ENCODE measurements at regions not wholly inside any gene's neighbourhood (a gene's known extent, or its start where the extent isn't known, plus 50 kb on each side); places are given as distances from the start of the nearest gene placed in this dataset.

- Histone ChIP-seq H3K27ac (ENCODE audit: low read length) (no peak overlapping the region), H3K4me3 (ENCODE audit: low read length) (no peak overlapping the region), H3K36me3 (ENCODE audit: insufficient read depth, low read length) (no peaks in the 10 kb centered on the region), H3K9me3 (ENCODE audit: low read length) (no peaks in the 10 kb centered on the region), H4K20me1 (ENCODE audit: insufficient read depth) (no peaks in the 10 kb centered on the region), H3K9me2 (ENCODE audit: insufficient read depth, low read length) (no peaks in the 10 kb centered on the region), H3K79me2 (replicated peaks; ENCODE audit: insufficient read depth, low read length) (no peaks in the 10 kb centered on the region), H2AFZ (ENCODE audit: low read depth, low read length) (no peak overlapping the region), H3K4me2 (ENCODE audit: low read length) (no peak overlapping the region), H3F3A (ENCODE audit: insufficient read depth, low read length, poor library complexity, severe bottlenecking) (no peaks in the 10 kb centered on the region), H3K27me3 (ENCODE audit: insufficient read depth, low read depth, low read length) (no peaks in the 10 kb centered on the region), H3K9ac (ENCODE audit: low read length) (no peak overlapping the region)
- TF ChIP-seq CTCF (IDR thresholded peaks at IDR 0.05; ENCODE audit: poor library complexity, severe bottlenecking) (no peak), RAD21 (conservative IDR thresholded peaks at IDR 0.05) (no peak), TAF1 (IDR thresholded peaks at IDR 0.05; ENCODE audit: low read depth) (no peak), EP300 (conservative IDR thresholded peaks at IDR 0.05; ENCODE audit: poor library complexity, severe bottlenecking) (no peak), REST (IDR thresholded peaks at IDR 0.05; ENCODE audit: borderline replicate concordance) (no peak), SMC3 (conservative IDR thresholded peaks at IDR 0.05; ENCODE audit: poor library complexity) (no peak), EZH2 (IDR thresholded peaks at IDR 0.05; ENCODE audit: borderline replicate concordance, insufficient read depth, low read length, poor library complexity, severe bottlenecking) (no peak), MXI1 (conservative IDR thresholded peaks at IDR 0.05; ENCODE audit: poor library complexity, severe bottlenecking) (no peak), POLR2AphosphoS5 (IDR thresholded peaks at IDR 0.05) (no peak)
Measured at GRCh38 chr7:85567983-85568382, 381.1 kb upstream of the SEMA3D start.

GRCh38 chr7:85566095-85566794 lies 379.4 kb upstream of the SEMA3D start:
- Histone ChIP-seq H4K20me1 (ENCODE audit: insufficient read depth) (no peaks in the 10 kb centered on the region), H3K4me2 (ENCODE audit: low read length) (no peak overlapping the region), H3K27ac (ENCODE audit: low read length) (no peak overlapping the region), H3K79me2 (replicated peaks; ENCODE audit: insufficient read depth, low read length) (no peaks in the 10 kb centered on the region), H3K9ac (ENCODE audit: low read length) (no peak overlapping the region), H3K36me3 (ENCODE audit: insufficient read depth, low read length) (no peaks in the 10 kb centered on the region), H3K9me3 (ENCODE audit: low read length) (no peaks in the 10 kb centered on the region), H3F3A (ENCODE audit: insufficient read depth, low read length, poor library complexity, severe bottlenecking) (no peaks in the 10 kb centered on the region), H2AFZ (ENCODE audit: low read depth, low read length) (no peak overlapping the region), H3K27me3 (ENCODE audit: insufficient read depth, low read depth, low read length) (no peaks in the 10 kb centered on the region), H3K4me3 (ENCODE audit: low read length) (no peak overlapping the region), H3K9me2 (ENCODE audit: insufficient read depth, low read length) (no peaks in the 10 kb centered on the region)
- TF ChIP-seq POLR2AphosphoS5 (IDR thresholded peaks at IDR 0.05) = no peak
- TF ChIP-seq REST (IDR thresholded peaks at IDR 0.05; ENCODE audit: borderline replicate concordance) = no peak
- no peak for TF ChIP-seq EZH2 (IDR thresholded peaks at IDR 0.05; ENCODE audit: borderline replicate concordance, insufficient read depth, low read length, poor library complexity, severe bottlenecking)
- no peak for TF ChIP-seq SMC3 (conservative IDR thresholded peaks at IDR 0.05; ENCODE audit: poor library complexity)
- TF ChIP-seq EP300 (conservative IDR thresholded peaks at IDR 0.05; ENCODE audit: poor library complexity, severe bottlenecking) = no peak
- TF ChIP-seq RAD21 (conservative IDR thresholded peaks at IDR 0.05) = no peak
- TF ChIP-seq MXI1 (conservative IDR thresholded peaks at IDR 0.05; ENCODE audit: poor library complexity, severe bottlenecking) = no peak
- TF ChIP-seq CTCF (IDR thresholded peaks at IDR 0.05; ENCODE audit: poor library complexity, severe bottlenecking) = no peak
- no peak for TF ChIP-seq TAF1 (IDR thresholded peaks at IDR 0.05; ENCODE audit: low read depth)
